A673 (cell line): ENCODE measurements at regions not wholly inside any gene's neighbourhood (a gene's known extent, or its start where the extent isn't known, plus 50 kb on each side); places are given as distances from the start of the nearest gene placed in this dataset.

Source experiments
- EZH2 ChIP-seq: fragments of 200-600 bp; sonication (generic); IDR thresholded peaks from 2 replicates; pipeline ENCODE4 v1.6.1; 2017; ENCODE audit warnings: borderline replicate concordance, low read depth, mild to moderate bottlenecking, mixed read lengths, antibody characterized with exemption, low read length; ENCODE audit not compliant: poor library complexity, severe bottlenecking
- TF ChIP-seq, protein P1 (sequence below): fragments of 300-800, 200-600 bp; sonication (generic); conservative IDR thresholded peaks from 2 replicates; pipeline ENCODE4 v1.5.1; 2017; ENCODE audit warnings: low read depth, mild to moderate bottlenecking, antibody characterized with exemption, low read length, moderate library complexity, mixed read lengths

- TF ChIP-seq, protein P1, sequence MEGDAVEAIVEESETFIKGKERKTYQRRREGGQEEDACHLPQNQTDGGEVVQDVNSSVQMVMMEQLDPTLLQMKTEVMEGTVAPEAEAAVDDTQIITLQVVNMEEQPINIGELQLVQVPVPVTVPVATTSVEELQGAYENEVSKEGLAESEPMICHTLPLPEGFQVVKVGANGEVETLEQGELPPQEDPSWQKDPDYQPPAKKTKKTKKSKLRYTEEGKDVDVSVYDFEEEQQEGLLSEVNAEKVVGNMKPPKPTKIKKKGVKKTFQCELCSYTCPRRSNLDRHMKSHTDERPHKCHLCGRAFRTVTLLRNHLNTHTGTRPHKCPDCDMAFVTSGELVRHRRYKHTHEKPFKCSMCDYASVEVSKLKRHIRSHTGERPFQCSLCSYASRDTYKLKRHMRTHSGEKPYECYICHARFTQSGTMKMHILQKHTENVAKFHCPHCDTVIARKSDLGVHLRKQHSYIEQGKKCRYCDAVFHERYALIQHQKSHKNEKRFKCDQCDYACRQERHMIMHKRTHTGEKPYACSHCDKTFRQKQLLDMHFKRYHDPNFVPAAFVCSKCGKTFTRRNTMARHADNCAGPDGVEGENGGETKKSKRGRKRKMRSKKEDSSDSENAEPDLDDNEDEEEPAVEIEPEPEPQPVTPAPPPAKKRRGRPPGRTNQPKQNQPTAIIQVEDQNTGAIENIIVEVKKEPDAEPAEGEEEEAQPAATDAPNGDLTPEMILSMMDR = no peak
- no peak for TF ChIP-seq EZH2
Observed at GRCh38 chr11:79570104-79570503, 129.3 kb upstream of the TENM4 start.
